BE2C (cell line): ENCODE measurements at regions not wholly inside any gene's neighbourhood (a gene's known extent, or its start where the extent isn't known, plus 50 kb on each side); places are given as distances from the start of the nearest gene placed in this dataset.

Experiments used
- DNase-seq: peaks from one replicate; pipeline ENCODE4 v3.0.0-alpha.2; 2020
- H3K27me3 ChIP-seq: fragments of 250-450 bp; sonication (Bioruptor Pico); 2 replicates; pipeline ENCODE4 v1.5.1; 2020; ENCODE audit warnings: mild to moderate bottlenecking
- H3K36me3 ChIP-seq: fragments of 250-450 bp; sonication (Bioruptor Pico); 2 replicates; pipeline ENCODE4 v1.5.1; 2020; ENCODE audit warnings: mild to moderate bottlenecking
- H3K4me1 ChIP-seq: fragments of 250-450 bp; sonication (Bioruptor Pico); 2 replicates; pipeline ENCODE4 v1.5.1; 2020
- H3K4me3 ChIP-seq: 2 replicates; pipeline ENCODE4 v1.5.1; 2011; ENCODE audit warnings: low read depth, low read length
- H3K9me3 ChIP-seq: fragments of 250-450 bp; sonication (Bioruptor Pico); 2 replicates; pipeline ENCODE4 v1.5.1; 2020
- TF ChIP-seq, protein P1 (sequence below): IDR thresholded peaks from 2 replicates; pipeline ENCODE4 v1.5.1; 2012; ENCODE audit warnings: mild to moderate bottlenecking, low read depth, low read length

DNA sequence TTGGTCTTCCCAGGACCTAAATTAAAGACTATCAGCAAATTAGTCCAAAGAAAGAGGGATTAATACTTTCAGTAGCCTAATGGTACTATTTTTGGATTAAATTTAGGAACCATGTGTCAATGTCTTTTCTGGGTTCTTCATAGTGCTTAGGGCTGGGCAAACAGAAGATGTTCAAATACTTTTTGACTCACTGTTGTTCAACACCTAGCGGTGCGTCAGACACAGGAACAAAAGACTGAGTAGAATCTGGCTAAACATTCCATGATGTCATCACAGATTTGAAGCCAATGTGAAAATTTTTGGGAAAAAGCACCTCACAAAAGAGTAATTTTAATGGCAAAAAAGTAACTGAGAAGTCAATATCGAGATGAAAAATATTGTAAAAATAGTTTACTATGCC lies 544.4 kb downstream of the EFNA5 start:
- H3K4me1 ChIP-seq, result peaks cover 11% of the 10 kb centered on the region
- H3K4me3 ChIP-seq, result no peak overlapping the region
- H3K36me3 ChIP-seq, result no peaks in the 10 kb centered on the region
- no peaks in the 10 kb centered on the region for H3K9me3 ChIP-seq
- no peak for DNase-seq
- TF ChIP-seq, protein P1, sequence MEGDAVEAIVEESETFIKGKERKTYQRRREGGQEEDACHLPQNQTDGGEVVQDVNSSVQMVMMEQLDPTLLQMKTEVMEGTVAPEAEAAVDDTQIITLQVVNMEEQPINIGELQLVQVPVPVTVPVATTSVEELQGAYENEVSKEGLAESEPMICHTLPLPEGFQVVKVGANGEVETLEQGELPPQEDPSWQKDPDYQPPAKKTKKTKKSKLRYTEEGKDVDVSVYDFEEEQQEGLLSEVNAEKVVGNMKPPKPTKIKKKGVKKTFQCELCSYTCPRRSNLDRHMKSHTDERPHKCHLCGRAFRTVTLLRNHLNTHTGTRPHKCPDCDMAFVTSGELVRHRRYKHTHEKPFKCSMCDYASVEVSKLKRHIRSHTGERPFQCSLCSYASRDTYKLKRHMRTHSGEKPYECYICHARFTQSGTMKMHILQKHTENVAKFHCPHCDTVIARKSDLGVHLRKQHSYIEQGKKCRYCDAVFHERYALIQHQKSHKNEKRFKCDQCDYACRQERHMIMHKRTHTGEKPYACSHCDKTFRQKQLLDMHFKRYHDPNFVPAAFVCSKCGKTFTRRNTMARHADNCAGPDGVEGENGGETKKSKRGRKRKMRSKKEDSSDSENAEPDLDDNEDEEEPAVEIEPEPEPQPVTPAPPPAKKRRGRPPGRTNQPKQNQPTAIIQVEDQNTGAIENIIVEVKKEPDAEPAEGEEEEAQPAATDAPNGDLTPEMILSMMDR, result no peak
- no peaks in the 10 kb centered on the region for H3K27me3 ChIP-seq

DNA sequence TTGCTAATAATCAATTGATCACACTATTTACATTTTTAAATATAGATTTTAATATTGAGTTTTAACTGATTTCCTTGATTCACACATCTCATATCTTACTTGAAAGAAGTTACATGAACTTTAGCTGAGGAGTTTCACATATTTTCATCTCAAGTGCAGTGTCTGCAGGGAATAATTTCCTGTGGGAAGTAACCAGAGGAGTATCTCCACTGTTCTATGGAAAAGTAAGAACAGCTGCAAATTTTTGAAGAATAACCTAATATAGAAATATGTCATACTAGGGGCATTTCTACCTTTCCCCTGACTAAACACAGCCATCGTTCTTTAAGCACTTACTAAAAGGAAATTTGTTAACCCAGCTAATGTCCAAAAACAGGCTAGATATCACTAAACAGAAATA lies 546.4 kb downstream of the EFNA5 start:
- Histone ChIP-seq H3K4me1 (peaks cover 13% of the 10 kb centered on the region), H3K9me3 (no peaks in the 10 kb centered on the region), H3K4me3 (no peak overlapping the region), H3K36me3 (no peaks in the 10 kb centered on the region), H3K27me3 (no peaks in the 10 kb centered on the region)
- TF ChIP-seq, protein P1, result no peak
- DNase-seq, result no peak

DNA sequence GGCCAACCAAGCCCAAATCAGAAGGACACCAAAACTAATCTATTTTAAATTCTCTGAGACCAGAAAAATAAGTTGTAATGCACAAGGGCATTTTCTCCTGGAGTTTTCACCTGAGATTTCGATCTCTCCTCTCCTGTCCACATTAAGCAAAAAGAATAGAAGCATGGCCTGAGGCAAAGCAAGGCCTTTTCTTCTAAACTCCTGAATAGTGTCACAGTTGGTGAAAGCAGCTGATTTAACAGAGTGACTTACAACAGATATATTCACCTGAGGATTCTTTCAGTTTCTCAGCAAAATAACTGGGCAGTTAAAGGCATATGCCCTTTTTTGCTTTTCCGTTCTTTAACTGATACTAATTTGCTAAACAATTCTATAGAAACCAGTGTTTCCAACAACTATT lies 547.7 kb downstream of the EFNA5 start:
- H3K36me3 ChIP-seq, result no peaks in the 10 kb centered on the region
- no peaks in the 10 kb centered on the region for H3K9me3 ChIP-seq
- no peaks in the 10 kb centered on the region for H3K27me3 ChIP-seq
- TF ChIP-seq, protein P1, result no peak
- no peak for DNase-seq
- H3K4me3 ChIP-seq, result no peak overlapping the region
- peaks cover 13% of the 10 kb centered on the region for H3K4me1 ChIP-seq

DNA sequence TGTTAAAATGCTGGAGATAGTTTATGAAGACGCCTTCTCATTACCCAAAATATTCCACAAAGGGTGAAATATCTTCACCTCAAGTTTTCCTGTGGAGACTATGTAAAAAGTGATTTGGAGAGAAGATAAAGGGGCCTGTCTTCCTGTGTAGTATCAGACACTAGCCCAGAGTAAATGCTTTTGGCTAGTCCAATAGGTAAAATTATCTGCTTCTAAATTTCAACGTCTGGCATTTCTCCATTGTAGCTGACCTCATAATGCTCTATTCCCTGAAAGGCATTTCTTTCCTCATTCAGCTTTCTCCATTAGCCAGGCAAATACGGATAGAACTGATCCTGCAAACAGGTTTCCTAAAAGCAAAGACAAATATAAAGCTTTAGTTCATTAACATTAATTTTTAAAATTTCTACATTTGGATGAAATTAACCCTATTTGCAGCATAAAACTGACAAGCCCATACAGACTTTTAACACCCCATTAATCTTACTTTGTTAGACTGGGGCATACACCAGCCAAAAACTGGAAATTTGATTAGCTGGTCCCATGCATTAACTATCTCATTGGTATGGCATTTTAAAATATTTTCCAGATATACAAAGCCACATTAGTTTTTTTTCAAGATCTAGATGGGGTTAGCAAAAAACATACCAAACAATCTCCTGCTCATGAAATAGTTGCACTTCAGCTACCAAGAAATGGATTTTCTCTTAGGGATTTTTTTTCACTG lies 548.8 kb downstream of the EFNA5 start:
- H3K4me3 ChIP-seq, result no peak overlapping the region
- no peak for DNase-seq
- H3K9me3 ChIP-seq, result no peaks in the 10 kb centered on the region
- no peaks in the 10 kb centered on the region for H3K27me3 ChIP-seq
- no peaks in the 10 kb centered on the region for H3K36me3 ChIP-seq
- peaks cover 13% of the 10 kb centered on the region for H3K4me1 ChIP-seq
- TF ChIP-seq, protein P1, result no peak

DNA sequence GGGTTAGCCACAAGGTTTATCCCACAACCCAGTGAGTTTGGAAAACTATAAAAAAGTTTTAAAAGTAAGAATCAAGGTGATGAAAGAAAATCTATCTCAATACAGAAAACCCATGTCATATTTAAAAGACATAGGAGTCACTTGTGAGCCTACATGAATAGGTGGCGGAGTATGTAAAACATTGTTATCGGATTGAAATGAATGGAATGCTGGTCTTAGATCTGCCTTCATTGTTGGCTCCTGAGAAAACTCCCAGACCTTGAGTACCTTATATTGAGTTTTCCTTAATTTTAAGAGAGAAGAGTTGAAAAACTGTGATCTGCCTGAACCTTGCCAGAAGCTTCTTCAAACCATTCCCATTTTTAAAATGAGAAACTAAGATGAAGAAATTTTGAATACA lies 551.1 kb downstream of the EFNA5 start:
- Histone ChIP-seq H3K4me1 (peaks cover 13% of the 10 kb centered on the region), H3K4me3 (no peak overlapping the region), H3K36me3 (no peaks in the 10 kb centered on the region), H3K27me3 (no peaks in the 10 kb centered on the region), H3K9me3 (no peaks in the 10 kb centered on the region)
- TF ChIP-seq, protein P1, result no peak
- no peak for DNase-seq

DNA sequence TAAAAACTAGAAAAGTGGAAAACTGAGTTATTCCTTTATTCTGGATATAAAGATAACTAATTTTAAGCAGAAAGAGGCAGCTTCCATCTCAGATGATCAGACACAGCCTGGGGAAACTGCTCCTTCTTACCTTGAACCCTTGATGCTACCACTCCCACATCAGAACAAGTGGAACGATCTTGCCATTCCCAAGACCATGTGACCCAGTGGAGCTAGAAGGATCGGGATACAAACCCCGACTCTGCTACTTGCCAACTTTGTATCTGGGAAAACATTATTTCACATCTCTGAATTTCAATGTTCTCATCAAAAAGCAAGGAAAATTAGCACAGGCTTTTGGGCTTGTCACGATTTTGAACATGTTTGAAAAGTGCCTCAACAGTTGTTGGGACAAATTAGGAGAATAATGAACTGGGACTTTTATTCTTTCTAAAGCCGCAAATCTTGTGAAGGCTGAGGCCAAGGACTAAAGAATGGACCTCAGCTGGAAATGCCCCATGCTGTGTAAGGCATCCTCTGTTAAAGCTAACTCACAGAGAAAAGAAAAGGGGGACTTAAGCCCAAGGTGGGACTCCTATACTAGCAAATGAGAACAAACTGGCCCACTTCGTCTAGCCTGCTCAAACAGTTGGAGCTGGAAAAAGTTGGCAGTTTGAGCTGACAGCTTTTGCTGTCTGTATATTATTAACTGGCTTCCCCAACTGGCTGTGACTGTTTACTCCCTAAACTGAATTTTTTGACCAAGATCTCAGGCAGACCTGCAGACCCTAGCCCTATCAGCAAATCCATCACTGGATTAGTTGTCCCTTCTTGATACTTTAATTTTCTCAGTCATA lies 552.3 kb downstream of the EFNA5 start:
- no peak overlapping the region for H3K4me3 ChIP-seq
- no peaks in the 10 kb centered on the region for H3K9me3 ChIP-seq
- no peak for DNase-seq
- H3K4me1 ChIP-seq, result peaks cover 12% of the 10 kb centered on the region
- TF ChIP-seq, protein P1, result no peak
- H3K36me3 ChIP-seq, result no peaks in the 10 kb centered on the region
- H3K27me3 ChIP-seq, result no peaks in the 10 kb centered on the region
